ENCODE measurements at regions not wholly inside any gene's neighbourhood (a gene's known extent, or its start where the extent isn't known, plus 50 kb on each side); places are given as distances from the start of the nearest gene placed in this dataset.
A peak's percentile ranks its signal among the peaks of the same experiment; 100 is the strongest.

DNA sequence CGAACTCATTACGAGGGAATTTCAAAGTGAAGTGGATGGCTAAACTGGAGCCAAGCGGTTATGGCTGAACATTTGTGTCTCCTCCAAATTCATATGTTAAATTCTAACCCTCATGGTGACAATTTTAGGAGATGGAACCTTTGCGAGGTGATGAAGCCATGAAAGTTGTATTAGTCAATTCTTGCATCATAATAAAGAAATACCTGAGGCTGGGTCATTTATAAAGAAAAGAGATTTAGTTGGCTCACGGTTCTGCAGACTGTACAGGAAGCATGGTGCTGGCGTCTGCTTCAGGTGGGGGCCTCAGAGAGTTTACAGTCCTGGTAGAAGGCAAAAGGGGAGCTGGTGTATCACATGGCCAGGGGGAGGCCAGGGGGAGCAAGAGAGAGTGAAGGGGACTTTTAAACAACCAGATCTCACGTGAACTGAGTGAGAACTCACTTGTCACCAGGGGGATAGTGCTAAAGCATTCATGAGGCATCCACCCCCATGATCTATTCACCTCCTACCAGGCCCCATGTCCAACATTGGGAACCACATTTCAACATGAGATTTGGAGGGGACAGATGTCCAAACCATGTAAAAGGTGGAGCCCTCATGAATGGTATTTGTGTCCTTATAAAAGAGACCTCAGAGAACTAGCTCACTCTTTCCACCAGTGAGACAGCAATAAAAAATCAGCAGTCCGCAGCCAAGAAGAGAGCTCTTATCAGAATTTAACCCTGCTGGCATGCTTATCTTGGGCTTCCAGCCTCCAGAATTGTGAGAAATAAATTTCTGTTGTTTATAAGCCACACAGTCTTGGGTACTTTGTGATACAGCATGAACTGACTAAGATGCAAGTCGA is 143.4 kb downstream of the MTRR start:
- no peaks in the 10 kb centered on the region for H3F3A ChIP-seq (ENCODE audit: control insufficient read depth, insufficient read depth)
- no peak overlapping the region for H3K4me3 ChIP-seq (ENCODE audit: low read length)
- no peaks in the 10 kb centered on the region for H3K9me3 ChIP-seq (ENCODE audit: control insufficient read depth, insufficient read depth, low read length)
- H3K4me1 ChIP-seq (ENCODE audit: control insufficient read depth, low read length), result peaks cover 19% of the 10 kb centered on the region
- no peaks in the 10 kb centered on the region for H3K36me3 ChIP-seq (ENCODE audit: control insufficient read depth, low read length)
- H3K4me2 ChIP-seq (ENCODE audit: low read length), result no peak overlapping the region
- no peak for TF ChIP-seq EZH2phosphoT487 (IDR thresholded peaks at IDR 0.05; ENCODE audit: borderline replicate concordance, low read length)
- TF ChIP-seq, protein P1, sequence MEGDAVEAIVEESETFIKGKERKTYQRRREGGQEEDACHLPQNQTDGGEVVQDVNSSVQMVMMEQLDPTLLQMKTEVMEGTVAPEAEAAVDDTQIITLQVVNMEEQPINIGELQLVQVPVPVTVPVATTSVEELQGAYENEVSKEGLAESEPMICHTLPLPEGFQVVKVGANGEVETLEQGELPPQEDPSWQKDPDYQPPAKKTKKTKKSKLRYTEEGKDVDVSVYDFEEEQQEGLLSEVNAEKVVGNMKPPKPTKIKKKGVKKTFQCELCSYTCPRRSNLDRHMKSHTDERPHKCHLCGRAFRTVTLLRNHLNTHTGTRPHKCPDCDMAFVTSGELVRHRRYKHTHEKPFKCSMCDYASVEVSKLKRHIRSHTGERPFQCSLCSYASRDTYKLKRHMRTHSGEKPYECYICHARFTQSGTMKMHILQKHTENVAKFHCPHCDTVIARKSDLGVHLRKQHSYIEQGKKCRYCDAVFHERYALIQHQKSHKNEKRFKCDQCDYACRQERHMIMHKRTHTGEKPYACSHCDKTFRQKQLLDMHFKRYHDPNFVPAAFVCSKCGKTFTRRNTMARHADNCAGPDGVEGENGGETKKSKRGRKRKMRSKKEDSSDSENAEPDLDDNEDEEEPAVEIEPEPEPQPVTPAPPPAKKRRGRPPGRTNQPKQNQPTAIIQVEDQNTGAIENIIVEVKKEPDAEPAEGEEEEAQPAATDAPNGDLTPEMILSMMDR (IDR thresholded peaks at IDR 0.05; ENCODE audit: low read depth, low read length, poor library complexity, severe bottlenecking), result no peak
- H3K27ac ChIP-seq (ENCODE audit: low read depth, low read length), result no peak overlapping the region
- no peaks in the 10 kb centered on the region for H4K20me1 ChIP-seq (ENCODE audit: control insufficient read depth, insufficient read depth, low read depth, low read length)
- H3K79me2 ChIP-seq (ENCODE audit: control insufficient read depth, low read length), result no peaks in the 10 kb centered on the region
- H3K9me2 ChIP-seq (replicated peaks; ENCODE audit: control insufficient read depth, low read length), result no peaks in the 10 kb centered on the region
- H3K27me3 ChIP-seq (ENCODE audit: control insufficient read depth, low read length), result no peaks in the 10 kb centered on the region

DNA sequence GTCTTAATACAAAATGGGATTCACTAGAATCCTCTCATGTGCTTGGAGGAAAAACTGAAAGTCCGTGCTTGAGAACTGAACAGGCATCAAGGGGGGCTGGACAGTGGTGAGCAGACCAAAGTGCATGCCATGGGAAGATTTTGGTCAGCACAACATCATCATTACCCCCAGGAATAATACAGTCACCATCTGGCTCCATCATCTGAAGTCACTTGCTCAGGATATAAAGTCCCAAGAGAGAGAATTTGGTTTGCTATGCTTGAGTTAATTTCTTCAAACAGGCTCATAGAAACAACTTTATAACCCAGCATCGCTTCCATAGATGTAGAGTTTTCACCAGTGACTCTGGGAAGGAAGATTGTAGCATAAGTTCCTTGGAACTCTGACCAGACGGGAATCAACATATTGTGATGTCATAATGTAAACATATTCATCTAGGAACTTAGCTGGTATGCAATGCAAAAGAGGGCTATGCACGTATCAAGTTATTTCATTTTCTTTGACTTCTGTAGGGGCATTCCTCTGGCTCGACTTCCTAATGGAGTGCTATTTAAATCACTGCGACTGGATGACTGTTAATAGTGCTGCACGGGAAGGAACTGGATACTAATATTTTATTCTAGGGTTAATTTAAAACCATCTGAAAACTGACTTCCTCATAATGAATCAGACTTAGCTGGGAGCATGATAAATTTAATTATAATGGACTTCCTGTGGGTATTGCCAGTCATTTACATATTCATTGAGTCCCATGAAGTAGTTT is 145.2 kb downstream of the MTRR start:
- Histone ChIP-seq H3K79me2 (ENCODE audit: control insufficient read depth, low read length) (no peaks in the 10 kb centered on the region), H3K4me1 (ENCODE audit: control insufficient read depth, low read length) (peaks cover 19% of the 10 kb centered on the region), H3K9me3 (ENCODE audit: control insufficient read depth, insufficient read depth, low read length) (no peaks in the 10 kb centered on the region), H3K27ac (ENCODE audit: low read depth, low read length) (peak overlapping the region; percentile 46), H3F3A (ENCODE audit: control insufficient read depth, insufficient read depth) (no peaks in the 10 kb centered on the region), H3K27me3 (ENCODE audit: control insufficient read depth, low read length) (no peaks in the 10 kb centered on the region), H3K36me3 (ENCODE audit: control insufficient read depth, low read length) (no peaks in the 10 kb centered on the region), H3K4me3 (ENCODE audit: low read length) (peak overlapping the region; percentile 51), H3K9me2 (replicated peaks; ENCODE audit: control insufficient read depth, low read length) (no peaks in the 10 kb centered on the region), H4K20me1 (ENCODE audit: control insufficient read depth, insufficient read depth, low read depth, low read length) (no peaks in the 10 kb centered on the region), H3K4me2 (ENCODE audit: low read length) (peak overlapping the region; percentile 63)
- TF ChIP-seq, protein P1 (IDR thresholded peaks at IDR 0.05; ENCODE audit: low read depth, low read length, poor library complexity, severe bottlenecking), result no peak
- TF ChIP-seq EZH2phosphoT487 (IDR thresholded peaks at IDR 0.05; ENCODE audit: borderline replicate concordance, low read length), result no peak

DNA sequence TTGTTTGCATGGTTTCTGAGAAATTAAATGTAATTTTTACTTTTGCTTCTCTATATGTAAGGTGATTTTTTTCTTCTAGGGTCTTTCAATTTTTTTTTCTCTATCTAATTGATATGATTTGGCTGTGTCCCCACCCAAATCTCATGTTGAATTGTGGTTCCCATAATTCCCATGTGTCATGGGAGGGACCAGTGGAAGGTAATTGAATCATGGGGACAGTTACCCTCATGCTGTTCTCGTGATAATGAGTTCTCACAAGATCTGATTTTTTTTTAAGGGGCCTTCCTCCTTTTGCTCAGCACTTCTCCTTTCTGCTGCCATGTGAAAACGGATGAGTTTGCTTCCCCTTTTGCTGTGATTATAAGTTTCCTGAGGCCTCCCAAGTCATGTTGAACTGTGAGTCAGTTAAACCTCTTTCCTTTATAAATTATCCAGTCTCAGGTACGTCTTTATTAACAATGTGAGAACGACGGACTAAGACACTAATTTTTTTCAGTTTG is 150.8 kb downstream of the MTRR start:
- no peaks in the 10 kb centered on the region for H4K20me1 ChIP-seq (ENCODE audit: control insufficient read depth, insufficient read depth, low read depth, low read length)
- H3F3A ChIP-seq (ENCODE audit: control insufficient read depth, insufficient read depth), result no peaks in the 10 kb centered on the region
- no peak overlapping the region for H3K4me2 ChIP-seq (ENCODE audit: low read length)
- H3K79me2 ChIP-seq (ENCODE audit: control insufficient read depth, low read length), result no peaks in the 10 kb centered on the region
- no peaks in the 10 kb centered on the region for H3K36me3 ChIP-seq (ENCODE audit: control insufficient read depth, low read length)
- H3K9me2 ChIP-seq (replicated peaks; ENCODE audit: control insufficient read depth, low read length), result no peaks in the 10 kb centered on the region
- no peak overlapping the region for H3K4me3 ChIP-seq (ENCODE audit: low read length)
- no peaks in the 10 kb centered on the region for H3K9me3 ChIP-seq (ENCODE audit: control insufficient read depth, insufficient read depth, low read length)
- H3K27me3 ChIP-seq (ENCODE audit: control insufficient read depth, low read length), result no peaks in the 10 kb centered on the region
- peaks cover 16% of the 10 kb centered on the region for H3K4me1 ChIP-seq (ENCODE audit: control insufficient read depth, low read length)
- TF ChIP-seq, protein P1 (IDR thresholded peaks at IDR 0.05; ENCODE audit: low read depth, low read length, poor library complexity, severe bottlenecking), result no peak
- H3K27ac ChIP-seq (ENCODE audit: low read depth, low read length), result no peak overlapping the region
